ENCODE measurements at regions not wholly inside any gene's neighbourhood (a gene's known extent, or its start where the extent isn't known, plus 50 kb on each side); places are given as distances from the start of the nearest gene placed in this dataset.

- no peak overlapping the region for H3K4me3 ChIP-seq (ENCODE audit: insufficient read depth, low read depth, low read length)
- H3K36me3 ChIP-seq (replicated peaks; ENCODE audit: control insufficient read depth, insufficient read depth, low read length): no peaks in the 10 kb centered on the region
- H3K27me3 ChIP-seq (ENCODE audit: control insufficient read depth, insufficient read depth, low read length): no peaks in the 10 kb centered on the region
- no peak for DNase-seq
Observed at GRCh38 chr1:191662051-191662450, 496.2 kb upstream of the RGS18 start.

- no peak for DNase-seq
- Histone ChIP-seq H3K4me3 (ENCODE audit: insufficient read depth, low read depth, low read length) (no peak overlapping the region), H3K27me3 (ENCODE audit: control insufficient read depth, insufficient read depth, low read length) (no peaks in the 10 kb centered on the region), H3K36me3 (replicated peaks; ENCODE audit: control insufficient read depth, insufficient read depth, low read length) (no peaks in the 10 kb centered on the region)
Observed at GRCh38 chr1:191662746-191663145, 495.5 kb upstream of the RGS18 start.

- Histone ChIP-seq H3K36me3 (replicated peaks; ENCODE audit: control insufficient read depth, insufficient read depth, low read length) (no peaks in the 10 kb centered on the region), H3K4me3 (ENCODE audit: insufficient read depth, low read depth, low read length) (no peak overlapping the region), H3K27me3 (ENCODE audit: control insufficient read depth, insufficient read depth, low read length) (no peaks in the 10 kb centered on the region; the same call in 1 of the 2 replicates)
- no peak for DNase-seq
Observed at GRCh38 chr1:191668525-191668924, 489.7 kb upstream of the RGS18 start.

- H3K27me3 ChIP-seq (ENCODE audit: control insufficient read depth, insufficient read depth, low read length): no peaks in the 10 kb centered on the region; the same call in 1 of the 2 replicates
- H3K36me3 ChIP-seq (replicated peaks; ENCODE audit: control insufficient read depth, insufficient read depth, low read length): no peaks in the 10 kb centered on the region
- DNase-seq: no peak
- no peak overlapping the region for H3K4me3 ChIP-seq (ENCODE audit: insufficient read depth, low read depth, low read length)
Observed at GRCh38 chr1:191669629-191670028, 488.6 kb upstream of the RGS18 start.

- DNase-seq: no peak
- Histone ChIP-seq H3K4me3 (ENCODE audit: insufficient read depth, low read depth, low read length) (no peak overlapping the region), H3K36me3 (replicated peaks; ENCODE audit: control insufficient read depth, insufficient read depth, low read length) (no peaks in the 10 kb centered on the region), H3K27me3 (ENCODE audit: control insufficient read depth, insufficient read depth, low read length) (no peaks in the 10 kb centered on the region; the same call in 1 of the 2 replicates)
Observed at GRCh38 chr1:191671236-191671635, 487.0 kb upstream of the RGS18 start.

GRCh38 chr1:191674626-191675179, 483.6 kb upstream of the RGS18 start:
- Histone ChIP-seq H3K27me3 (ENCODE audit: control insufficient read depth, insufficient read depth, low read length) (no peaks in the 10 kb centered on the region; the same call in 1 of the 2 replicates), H3K4me3 (ENCODE audit: insufficient read depth, low read depth, low read length) (no peak overlapping the region), H3K36me3 (replicated peaks; ENCODE audit: control insufficient read depth, insufficient read depth, low read length) (no peaks in the 10 kb centered on the region)
- DNase-seq: no peak

- no peak for DNase-seq
- H3K27me3 ChIP-seq (ENCODE audit: control insufficient read depth, insufficient read depth, low read length): no peaks in the 10 kb centered on the region; the same call in 1 of the 2 replicates
Observed at GRCh38 chr1:191675856-191676783, 482.1 kb upstream of the RGS18 start.

GRCh38 chr1:191685669-191686068, 472.6 kb upstream of the RGS18 start:
- H3K4me3 ChIP-seq (ENCODE audit: insufficient read depth, low read depth, low read length): no peak overlapping the region
- H3K27me3 ChIP-seq (ENCODE audit: control insufficient read depth, insufficient read depth, low read length): no peaks in the 10 kb centered on the region
- DNase-seq: no peak
- no peaks in the 10 kb centered on the region for H3K36me3 ChIP-seq (replicated peaks; ENCODE audit: control insufficient read depth, insufficient read depth, low read length)

More at GRCh38 chr1:191675856-191676783, 482.1 kb upstream of the RGS18 start:
- Histone ChIP-seq H3K4me3 (ENCODE audit: insufficient read depth, low read depth, low read length) (no peak overlapping the region), H3K36me3 (replicated peaks; ENCODE audit: control insufficient read depth, insufficient read depth, low read length) (no peaks in the 10 kb centered on the region)

- no peaks in the 10 kb centered on the region for H3K36me3 ChIP-seq (replicated peaks; ENCODE audit: control insufficient read depth, insufficient read depth, low read length)
- H3K27me3 ChIP-seq (ENCODE audit: control insufficient read depth, insufficient read depth, low read length): no peaks in the 10 kb centered on the region
- H3K4me3 ChIP-seq (ENCODE audit: insufficient read depth, low read depth, low read length): no peak overlapping the region
- no peak for DNase-seq
Observed at GRCh38 chr1:191687721-191688120, 470.5 kb upstream of the RGS18 start.

- Histone ChIP-seq H3K36me3 (replicated peaks; ENCODE audit: control insufficient read depth, insufficient read depth, low read length) (no peaks in the 10 kb centered on the region), H3K27me3 (ENCODE audit: control insufficient read depth, insufficient read depth, low read length) (no peaks in the 10 kb centered on the region), H3K4me3 (ENCODE audit: insufficient read depth, low read depth, low read length) (no peak overlapping the region)
- no peak for DNase-seq
Observed at GRCh38 chr1:191690931-191691330, 467.3 kb upstream of the RGS18 start.

GRCh38 chr1:191693797-191694196, 464.5 kb upstream of the RGS18 start:
- Histone ChIP-seq H3K4me3 (ENCODE audit: insufficient read depth, low read depth, low read length) (no peak overlapping the region), H3K27me3 (ENCODE audit: control insufficient read depth, insufficient read depth, low read length) (no peaks in the 10 kb centered on the region), H3K36me3 (replicated peaks; ENCODE audit: control insufficient read depth, insufficient read depth, low read length) (no peaks in the 10 kb centered on the region)
- no peak for DNase-seq

GRCh38 chr1:191695865-191696264, 462.4 kb upstream of the RGS18 start:
- Histone ChIP-seq H3K27me3 (ENCODE audit: control insufficient read depth, insufficient read depth, low read length) (no peaks in the 10 kb centered on the region), H3K36me3 (replicated peaks; ENCODE audit: control insufficient read depth, insufficient read depth, low read length) (no peaks in the 10 kb centered on the region), H3K4me3 (ENCODE audit: insufficient read depth, low read depth, low read length) (no peak overlapping the region)
- no peak for DNase-seq

- H3K4me3 ChIP-seq (ENCODE audit: insufficient read depth, low read depth, low read length): no peak overlapping the region
- DNase-seq: no peak
- no peaks in the 10 kb centered on the region for H3K36me3 ChIP-seq (replicated peaks; ENCODE audit: control insufficient read depth, insufficient read depth, low read length)
- H3K27me3 ChIP-seq (ENCODE audit: control insufficient read depth, insufficient read depth, low read length): no peaks in the 10 kb centered on the region
Observed at GRCh38 chr1:191696354-191696753, 461.9 kb upstream of the RGS18 start.

- H3K36me3 ChIP-seq (replicated peaks; ENCODE audit: control insufficient read depth, insufficient read depth, low read length): no peaks in the 10 kb centered on the region
- no peak for DNase-seq
- H3K27me3 ChIP-seq (ENCODE audit: control insufficient read depth, insufficient read depth, low read length): no peaks in the 10 kb centered on the region
- H3K4me3 ChIP-seq (ENCODE audit: insufficient read depth, low read depth, low read length): no peak overlapping the region
Observed at GRCh38 chr1:191697556-191697955, 460.7 kb upstream of the RGS18 start.

- no peak overlapping the region for H3K4me3 ChIP-seq (ENCODE audit: insufficient read depth, low read depth, low read length)
- H3K36me3 ChIP-seq (replicated peaks; ENCODE audit: control insufficient read depth, insufficient read depth, low read length): no peaks in the 10 kb centered on the region
- DNase-seq: no peak
- no peaks in the 10 kb centered on the region for H3K27me3 ChIP-seq (ENCODE audit: control insufficient read depth, insufficient read depth, low read length)
Observed at GRCh38 chr1:191698246-191698645, 460.0 kb upstream of the RGS18 start.

All from H7 (cell line).